Progenitor cell of endocrine pancreas (in vitro differentiated cells): ENCODE measurements at regions not wholly inside any gene's neighbourhood (a gene's known extent, or its start where the extent isn't known, plus 50 kb on each side); places are given as distances from the start of the nearest gene placed in this dataset.
A peak's percentile ranks its signal among the peaks of the same experiment; 100 is the strongest.

ENCODE experiments used
- DNase-seq: peaks from one replicate; pipeline ENCODE4 v3.0.0; 2021; ENCODE audit warnings: low spot score; ENCODE audit not compliant: unreplicated experiment
- H3K27ac Mint-ChIP-seq: 2 replicates; pipeline ENCODE4 v1.8.0; 2021; ENCODE audit warnings: mild to moderate bottlenecking, moderate library complexity, mixed read lengths
- H3K27me3 Mint-ChIP-seq: 2 replicates; pipeline ENCODE4 v1.8.0; 2021; ENCODE audit warnings: mixed read lengths
- H3K36me3 Mint-ChIP-seq: 2 replicates; pipeline ENCODE4 v1.8.0; 2022; ENCODE audit warnings: mixed read lengths; ENCODE audit not compliant: insufficient read depth
- H3K4me1 Mint-ChIP-seq: 2 replicates; pipeline ENCODE4 v1.8.0; 2021; ENCODE audit warnings: low read depth, mixed read lengths
- H3K4me3 Mint-ChIP-seq: 2 replicates; pipeline ENCODE4 v1.8.0; 2021; ENCODE audit warnings: low read depth, mild to moderate bottlenecking, moderate library complexity, mixed read lengths
- H3K9me3 Mint-ChIP-seq: 2 replicates; pipeline ENCODE4 v1.8.0; 2021; ENCODE audit warnings: low read depth, mixed read lengths
- CTCF ChIP-seq: fragments of 200-600 bp; sonication (generic); IDR thresholded peaks from one replicate; pipeline ENCODE4 v1.5.0; 2021; ENCODE audit warnings: antibody characterized with exemption, mild to moderate bottlenecking; ENCODE audit not compliant: unreplicated experiment

GRCh38 chr4:26120098-26120825 lies 200.6 kb upstream of the RBPJ start:
- Mint-ChIP-seq H3K4me1 (peaks cover 24% of the 10 kb centered on the region), H3K36me3 (no peaks in the 10 kb centered on the region), H3K27ac (peak overlapping the region; percentile 49), H3K4me3 (no peak overlapping the region), H3K9me3 (peaks cover 4% of the 10 kb centered on the region), H3K27me3 (no peaks in the 10 kb centered on the region)
- TF ChIP-seq CTCF = no peak
- DNase-seq = no peak

- Mint-ChIP-seq H3K36me3 (no peaks in the 10 kb centered on the region), H3K9me3 (peaks cover 4% of the 10 kb centered on the region), H3K4me3 (no peak overlapping the region), H3K27me3 (no peaks in the 10 kb centered on the region), H3K4me1 (peaks cover 24% of the 10 kb centered on the region), H3K27ac (no peak overlapping the region)
- TF ChIP-seq CTCF = no peak
- no peak for DNase-seq
Observed at GRCh38 chr4:26122690-26123089, 198.1 kb upstream of the RBPJ start.

- Mint-ChIP-seq H3K9me3 (peaks cover 4% of the 10 kb centered on the region), H3K27me3 (no peaks in the 10 kb centered on the region), H3K4me1 (peaks cover 14% of the 10 kb centered on the region), H3K36me3 (no peaks in the 10 kb centered on the region), H3K4me3 (no peak overlapping the region), H3K27ac (no peak overlapping the region)
- no peak for TF ChIP-seq CTCF
- DNase-seq = no peak
Observed at GRCh38 chr4:26124753-26125321, 196.0 kb upstream of the RBPJ start.

- H3K36me3 Mint-ChIP-seq = no peaks in the 10 kb centered on the region
- no peak for DNase-seq
- H3K4me1 Mint-ChIP-seq = peaks cover 3% of the 10 kb centered on the region
- H3K27ac Mint-ChIP-seq = no peak overlapping the region
- H3K9me3 Mint-ChIP-seq = peaks cover 4% of the 10 kb centered on the region
- no peaks in the 10 kb centered on the region for H3K27me3 Mint-ChIP-seq
- H3K4me3 Mint-ChIP-seq = no peak overlapping the region
- TF ChIP-seq CTCF = no peak
Observed at GRCh38 chr4:26126143-26126718, 194.6 kb upstream of the RBPJ start.

GRCh38 chr4:26126994-26127393 lies 193.8 kb upstream of the RBPJ start:
- H3K4me1 Mint-ChIP-seq = no peaks in the 10 kb centered on the region
- DNase-seq = no peak
- H3K9me3 Mint-ChIP-seq = peaks cover 4% of the 10 kb centered on the region
- H3K36me3 Mint-ChIP-seq = no peaks in the 10 kb centered on the region
- no peak overlapping the region for H3K27ac Mint-ChIP-seq
- TF ChIP-seq CTCF = no peak
- no peaks in the 10 kb centered on the region for H3K27me3 Mint-ChIP-seq
- no peak overlapping the region for H3K4me3 Mint-ChIP-seq
